HG02938 (cell line): ENCODE measurements at regions not wholly inside any gene's neighbourhood (a gene's known extent, or its start where the extent isn't known, plus 50 kb on each side); places are given as distances from the start of the nearest gene placed in this dataset.
"Not testable (repeated sequence)": the region's sequence is repeated elsewhere in the genome, so short reads cannot be mapped to it uniquely, and the experiment has no call there.

ENCODE experiments used
- ATAC-seq: cut with Tn5 transposase; IDR thresholded peaks from one replicate; pipeline ENCODE4 v1.9.1; 2021; ENCODE audit warnings: mild to moderate bottlenecking, moderate library complexity; ENCODE audit not compliant: unreplicated experiment

DNA sequence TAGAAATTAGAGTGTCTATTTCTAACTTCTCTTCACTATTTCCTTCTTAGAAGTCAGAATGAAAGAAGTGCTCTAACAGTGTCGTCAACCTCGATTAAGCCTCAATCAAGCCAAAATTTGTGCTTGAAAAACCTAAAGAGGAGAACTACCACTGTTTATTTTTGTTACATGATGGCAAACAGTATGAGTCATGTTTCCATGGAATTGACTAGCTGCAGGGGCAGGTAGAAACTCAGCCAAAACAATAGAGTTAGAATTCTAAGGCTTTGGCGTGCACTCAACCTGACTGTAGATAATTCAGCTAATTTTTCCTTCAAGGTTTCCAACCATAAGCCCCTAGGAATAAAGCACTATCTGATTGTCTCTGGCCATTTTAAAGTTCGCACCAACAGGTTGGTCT, 415.9 kb downstream of the ETS1 start:
- ATAC-seq = no peak

DNA sequence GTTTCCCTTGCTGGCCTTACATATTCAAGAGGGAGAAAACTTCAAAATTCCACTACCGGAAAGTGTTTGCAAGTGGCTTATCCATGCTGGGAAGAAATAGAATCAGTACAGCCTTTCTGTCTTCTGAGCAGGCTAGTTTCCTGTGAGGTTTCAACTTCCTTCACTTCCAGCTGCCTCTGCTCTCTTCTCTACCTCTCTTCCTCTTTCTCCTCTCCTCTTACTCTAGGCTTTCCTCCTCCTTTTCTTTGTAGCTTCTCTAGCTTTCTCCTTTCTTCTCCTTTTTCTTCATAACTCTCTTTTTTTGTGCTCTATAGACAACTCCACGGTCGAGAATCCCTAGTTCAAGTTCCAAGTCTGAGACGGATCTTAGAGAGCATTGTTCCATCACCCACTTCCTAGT, 421.8 kb downstream of the ETS1 start:
- ATAC-seq = no peak

DNA sequence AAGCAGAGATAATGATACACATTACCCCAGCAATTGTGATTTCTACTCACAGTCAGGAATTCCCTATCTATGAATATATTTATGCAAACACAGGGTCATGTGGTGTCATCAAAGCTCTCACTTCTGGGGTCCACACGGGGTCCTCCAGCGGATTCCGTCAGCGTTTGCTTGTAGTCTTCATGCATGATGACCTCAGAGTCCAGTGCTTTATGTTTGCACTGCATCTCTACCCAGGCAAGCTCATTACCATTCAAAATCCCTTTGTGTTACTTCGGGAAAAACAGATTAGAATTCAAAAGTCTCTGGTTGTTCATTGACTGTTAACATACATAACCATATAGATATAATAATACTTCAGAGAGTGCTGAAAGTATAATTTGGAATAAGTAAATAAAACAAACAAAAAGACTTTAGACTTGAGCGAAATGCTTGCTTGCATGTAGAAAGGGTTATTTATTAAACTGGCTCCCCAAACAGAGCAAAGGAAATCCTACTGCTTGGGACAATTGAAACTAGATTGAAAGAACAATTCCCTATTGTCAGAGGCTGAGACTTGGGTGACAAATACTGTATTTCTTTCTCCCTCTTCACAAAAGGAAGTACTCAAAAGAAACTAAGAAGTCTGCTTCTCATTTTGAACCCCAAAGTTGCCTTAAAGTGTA, 423.1 kb downstream of the ETS1 start:
- no peak for ATAC-seq

DNA sequence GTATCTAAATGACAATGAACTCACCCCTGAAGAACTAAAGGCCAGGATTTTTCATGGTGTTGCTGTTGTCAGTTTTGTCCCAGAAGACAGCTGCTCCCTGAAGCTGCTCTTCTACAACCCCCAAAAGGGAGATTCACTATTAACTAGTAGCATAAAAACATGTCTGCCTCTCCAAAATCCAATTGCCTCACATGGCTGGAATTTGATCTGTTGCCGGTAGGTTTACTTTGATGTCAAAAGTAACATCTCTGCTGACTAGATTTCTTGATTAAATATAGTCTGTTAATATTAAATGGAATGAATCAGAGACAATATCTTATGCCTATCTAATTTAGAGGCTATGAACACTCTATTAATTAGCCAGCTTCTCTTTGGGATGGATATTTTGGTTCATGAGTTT, 425.4 kb downstream of the ETS1 start:
- no peak for ATAC-seq

GRCh38 chr11:128161436-128161835, 425.9 kb downstream of the ETS1 start:
- ATAC-seq = no peak

DNA sequence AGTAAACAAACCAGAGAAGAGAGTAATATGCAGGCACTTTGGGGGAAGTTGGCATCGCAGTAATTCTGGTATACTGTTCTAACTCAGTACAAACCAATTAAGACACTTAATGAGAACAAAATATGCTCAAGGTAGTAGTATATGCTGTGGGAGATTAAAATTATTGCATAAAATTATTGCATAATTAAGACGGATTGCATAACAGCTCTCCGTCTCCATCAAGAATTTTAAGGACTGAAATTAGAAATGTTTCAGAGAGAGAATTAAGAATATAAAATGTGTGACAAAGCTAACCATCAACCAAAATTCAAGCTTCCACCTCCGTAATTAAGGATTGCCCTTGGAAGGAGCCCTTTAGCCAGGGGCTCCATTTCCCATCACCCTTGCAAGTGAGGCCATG, 428.5 kb downstream of the ETS1 start:
- no peak for ATAC-seq

- peak; percentile 95 for ATAC-seq
Measured at GRCh38 chr11:128157423-128158298, 429.7 kb downstream of the ETS1 start.

DNA sequence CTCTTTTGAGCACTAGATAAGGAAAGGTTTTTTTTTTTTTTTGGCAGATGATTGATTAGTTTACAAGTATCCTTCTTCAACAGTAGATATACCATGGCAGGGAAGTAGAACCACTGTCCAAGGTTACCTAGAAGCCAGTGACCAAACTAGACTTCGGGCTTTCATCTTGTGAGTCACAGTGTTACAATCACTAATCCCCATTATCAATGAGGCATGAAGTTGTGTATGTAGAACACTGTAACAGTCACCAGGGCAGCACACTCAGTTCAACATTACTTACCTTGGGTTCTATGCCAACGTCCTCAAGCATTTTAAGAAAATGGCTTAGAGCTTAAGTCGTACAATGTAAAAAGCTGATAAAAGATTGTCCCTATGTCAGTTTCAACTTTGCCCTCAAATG, 430.9 kb downstream of the ETS1 start:
- ATAC-seq = no peak

- ATAC-seq = no peak
Measured at GRCh38 chr11:128155590-128155989, 431.8 kb downstream of the ETS1 start.

- ATAC-seq = no peak
Measured at GRCh38 chr11:128153697-128154048, 433.7 kb downstream of the ETS1 start.

DNA sequence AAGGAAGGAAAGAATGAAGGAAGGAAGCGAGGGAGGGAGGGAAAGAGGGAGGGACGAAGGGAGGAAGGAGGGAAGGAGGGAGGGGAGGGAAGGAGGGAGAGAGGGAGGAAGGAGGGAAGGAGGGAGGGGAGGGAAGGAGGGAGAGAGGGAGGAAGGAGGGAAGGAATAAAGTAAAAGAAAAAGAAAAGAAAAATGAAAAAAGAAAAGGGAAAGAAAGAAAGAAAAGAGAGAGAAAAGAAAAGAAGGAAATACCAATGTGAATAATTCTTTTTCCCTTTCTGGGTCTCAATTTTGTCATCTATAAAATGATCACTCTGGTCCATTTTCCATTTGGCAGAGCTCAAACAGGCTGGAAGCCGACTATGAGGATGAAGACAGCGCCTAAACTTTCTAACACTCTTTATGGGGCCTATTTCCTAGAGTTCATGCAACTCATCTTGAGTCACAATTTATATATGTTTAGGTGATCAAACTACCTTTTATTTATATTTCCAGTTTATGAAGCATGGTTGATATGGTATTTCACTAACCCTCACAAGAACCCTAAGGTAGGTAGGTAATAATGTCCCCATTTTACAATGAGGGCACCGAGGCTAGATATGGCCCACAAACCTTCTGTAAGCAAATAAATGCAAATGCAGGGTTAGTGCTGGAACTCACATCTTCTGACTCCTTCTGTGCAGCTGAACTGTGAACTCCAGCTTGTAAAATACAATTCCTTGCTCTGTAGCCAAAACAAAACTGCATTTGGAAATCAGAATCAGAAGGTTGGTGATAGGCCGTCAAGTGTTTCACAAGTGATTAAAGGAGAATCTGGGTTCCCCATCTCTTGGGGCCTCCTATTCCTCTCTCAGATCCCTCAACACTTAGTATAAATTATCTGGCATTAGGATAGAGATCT, 434.3 kb downstream of the ETS1 start:
- ATAC-seq = no peak

- ATAC-seq = no peak
Measured at GRCh38 chr11:128151780-128152179, 435.6 kb downstream of the ETS1 start.

DNA sequence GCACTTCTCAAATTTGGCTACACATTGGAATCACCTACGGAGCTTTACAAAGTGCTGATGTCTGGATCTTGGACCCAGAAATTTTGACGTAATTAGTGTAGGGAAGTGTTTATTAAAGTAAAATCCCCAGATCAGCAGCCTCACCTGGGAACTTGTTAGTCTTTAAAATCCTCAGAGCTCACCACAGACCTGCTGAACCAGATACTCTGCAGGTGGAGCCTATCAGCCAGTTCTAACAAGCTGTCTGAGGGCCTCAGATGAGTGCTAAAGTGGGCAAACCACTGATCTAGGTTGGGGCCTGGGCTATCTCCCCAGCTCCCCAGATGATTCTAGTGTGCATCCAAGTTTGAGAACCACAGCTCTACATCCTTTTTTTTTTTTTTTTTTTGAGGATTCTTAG, 436.0 kb downstream of the ETS1 start:
- ATAC-seq = no peak

DNA sequence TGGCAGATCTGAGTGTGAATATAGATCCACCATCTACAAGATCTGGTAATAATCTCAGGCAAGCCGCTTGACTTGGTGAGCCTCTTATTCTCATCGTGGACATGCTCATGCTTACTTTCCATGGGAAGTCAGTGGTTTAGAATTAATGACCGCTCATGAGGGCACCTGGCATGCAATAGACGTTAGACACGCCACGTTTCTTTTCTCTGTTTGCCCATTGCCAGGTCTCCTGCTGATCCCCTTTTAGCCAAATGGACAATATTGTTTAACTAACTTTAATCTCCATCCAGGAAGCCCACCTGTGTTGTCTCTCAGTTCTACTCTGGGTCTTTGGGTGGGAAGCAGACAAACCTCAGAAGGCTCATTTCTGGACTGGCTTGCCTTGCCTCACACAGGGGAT, 439.1 kb downstream of the ETS1 start:
- ATAC-seq = no peak

- ATAC-seq = no peak
Measured at GRCh38 chr11:128146926-128147605, 440.3 kb downstream of the ETS1 start.

DNA sequence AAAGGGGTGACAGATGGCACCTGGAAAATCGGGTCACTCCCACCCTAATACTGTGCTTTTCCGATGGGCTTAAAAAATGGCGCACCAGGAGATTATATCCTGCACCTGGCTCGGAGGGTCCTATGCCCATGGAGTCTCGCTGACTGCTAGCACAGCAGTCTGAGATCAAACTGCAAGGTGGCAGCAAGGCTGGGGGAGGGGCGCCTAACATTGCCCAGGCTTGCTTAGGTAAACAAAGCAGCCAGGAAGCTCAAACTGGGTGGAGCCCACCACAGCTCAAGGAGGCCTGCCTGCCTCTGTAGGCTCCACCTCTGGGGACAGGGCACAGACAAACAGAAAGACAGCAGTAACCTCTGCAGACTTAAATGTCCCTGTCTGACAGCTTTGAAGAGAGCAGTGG, 447.1 kb downstream of the ETS1 start:
- ATAC-seq = not testable (repeated sequence)

- ATAC-seq = no peak
Measured at GRCh38 chr11:128135451-128135850, 451.9 kb downstream of the ETS1 start.

- no peak for ATAC-seq
Measured at GRCh38 chr11:128133501-128133900, 453.9 kb downstream of the ETS1 start.

DNA sequence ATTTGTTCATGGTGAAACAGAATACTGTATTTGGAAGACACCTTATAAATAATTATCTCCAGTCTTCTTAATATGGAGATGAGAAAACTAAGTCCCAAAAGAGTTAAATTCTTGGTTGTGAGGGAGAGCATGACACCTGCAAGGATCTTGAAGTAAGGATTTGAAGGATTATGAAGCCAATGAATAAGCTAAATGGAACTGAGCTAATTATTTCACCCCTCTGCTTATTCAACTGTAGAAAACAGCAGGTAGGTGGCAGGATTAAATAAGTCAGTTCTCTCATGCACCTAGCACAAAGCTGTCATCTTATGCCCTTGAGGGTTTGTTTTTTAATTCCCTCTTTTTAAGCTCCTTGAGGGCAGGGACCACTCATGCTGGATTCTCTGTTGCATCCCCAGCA, 457.3 kb downstream of the ETS1 start:
- no peak for ATAC-seq

- ATAC-seq = no peak
Measured at GRCh38 chr11:128125723-128126122, 461.6 kb downstream of the ETS1 start.

DNA sequence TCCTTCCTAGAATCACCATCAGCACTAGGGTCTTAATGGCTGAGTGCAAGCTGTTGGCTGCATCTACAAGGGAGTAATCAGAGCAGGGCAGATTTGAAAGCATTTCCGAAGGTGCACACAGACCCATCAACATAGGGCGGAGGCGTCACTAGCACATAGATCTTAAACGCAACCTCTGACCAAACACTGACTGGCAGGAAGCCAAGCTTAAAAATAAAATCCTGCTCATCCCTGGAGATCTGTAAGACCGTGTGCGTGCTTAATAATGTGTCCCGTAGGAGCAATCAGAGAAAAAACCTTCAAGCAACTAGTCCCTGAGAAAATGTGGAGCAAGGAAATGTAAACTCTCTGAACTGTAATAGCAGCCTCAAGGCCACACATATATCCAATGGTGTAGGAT, 470.5 kb downstream of the ETS1 start:
- no peak for ATAC-seq
